ENCODE measurements at regions not wholly inside any gene's neighbourhood (a gene's known extent, or its start where the extent isn't known, plus 50 kb on each side); places are given as distances from the start of the nearest gene placed in this dataset.

- DNase-seq (ENCODE audit: low read depth in 2 of 2) = no peak
Observed at GRCh38 chr14:71466251-71466650, 466.0 kb upstream of the RGS6 start.

GRCh38 chr14:71466946-71467345, 465.3 kb upstream of the RGS6 start:
- DNase-seq (ENCODE audit: low read depth in 2 of 2) = no peak

- no peak for DNase-seq (ENCODE audit: low read depth in 2 of 2)
Observed at GRCh38 chr14:71467361-71467811, 464.8 kb upstream of the RGS6 start.

- no peak for DNase-seq (ENCODE audit: low read depth in 2 of 2)
Observed at GRCh38 chr14:71468701-71469100, 463.5 kb upstream of the RGS6 start.

- DNase-seq (ENCODE audit: low read depth in 2 of 2) = no peak
Observed at GRCh38 chr14:71469643-71470335, 462.4 kb upstream of the RGS6 start.

- DNase-seq (ENCODE audit: low read depth in 2 of 2) = no peak
Observed at GRCh38 chr14:71471634-71472355, 460.4 kb upstream of the RGS6 start.

GRCh38 chr14:71472356-71473340, 459.6 kb upstream of the RGS6 start:
- no peak for DNase-seq (ENCODE audit: low read depth in 2 of 2)

GRCh38 chr14:71473843-71474242, 458.4 kb upstream of the RGS6 start:
- no peak for DNase-seq (ENCODE audit: low read depth in 2 of 2)

GRCh38 chr14:71474301-71475265, 457.6 kb upstream of the RGS6 start:
- no peak for DNase-seq (ENCODE audit: low read depth in 2 of 2)

- DNase-seq (ENCODE audit: low read depth in 2 of 2) = no peak
Observed at GRCh38 chr14:71475916-71476315, 456.3 kb upstream of the RGS6 start.

GRCh38 chr14:71478542-71478941, 453.7 kb upstream of the RGS6 start:
- no peak for DNase-seq (ENCODE audit: low read depth in 2 of 2)

- DNase-seq (ENCODE audit: low read depth in 2 of 2) = no peak
Observed at GRCh38 chr14:71481021-71481654, 451.1 kb upstream of the RGS6 start.

GRCh38 chr14:71482671-71483070, 449.6 kb upstream of the RGS6 start:
- no peak for DNase-seq (ENCODE audit: low read depth in 2 of 2)

- no peak for DNase-seq (ENCODE audit: low read depth in 2 of 2)
Observed at GRCh38 chr14:71483154-71483553, 449.1 kb upstream of the RGS6 start.

- DNase-seq (ENCODE audit: low read depth in 2 of 2) = no peak
Observed at GRCh38 chr14:71485833-71486232, 446.4 kb upstream of the RGS6 start.

GRCh38 chr14:71486279-71486678, 445.9 kb upstream of the RGS6 start:
- DNase-seq (ENCODE audit: low read depth in 2 of 2) = no peak

GRCh38 chr14:71487449-71487848, 444.8 kb upstream of the RGS6 start:
- DNase-seq (ENCODE audit: low read depth in 2 of 2) = no peak

- DNase-seq (ENCODE audit: low read depth in 2 of 2) = no peak
Observed at GRCh38 chr14:71487941-71488340, 444.3 kb upstream of the RGS6 start.

GRCh38 chr14:71488703-71489191, 443.5 kb upstream of the RGS6 start:
- DNase-seq (ENCODE audit: low read depth in 2 of 2) = no peak

GRCh38 chr14:71489742-71490141, 442.5 kb upstream of the RGS6 start:
- no peak for DNase-seq (ENCODE audit: low read depth in 2 of 2)

Measured in stimulated activated CD8-positive, alpha-beta memory T cell treated with anti-CD3 and anti-CD28 coated beads, Interleukin-7, amount 100 ng/mL, for 4 hours (primary cell).